22Rv1 (cell line): ENCODE measurements at regions not wholly inside any gene's neighbourhood (a gene's known extent, or its start where the extent isn't known, plus 50 kb on each side); places are given as distances from the start of the nearest gene placed in this dataset.

Source experiments
- CTCF ChIP-seq: fragments of 450-650 bp; IDR thresholded peaks from 2 replicates; pipeline ENCODE4 v1.5.1; 2017; ENCODE audit warnings: mild to moderate bottlenecking
- ZFX ChIP-seq: fragments of 450-650 bp; IDR thresholded peaks from 2 replicates; pipeline ENCODE4 v1.6.1; 2017; ENCODE audit warnings: antibody characterized with exemption, borderline replicate concordance

DNA sequence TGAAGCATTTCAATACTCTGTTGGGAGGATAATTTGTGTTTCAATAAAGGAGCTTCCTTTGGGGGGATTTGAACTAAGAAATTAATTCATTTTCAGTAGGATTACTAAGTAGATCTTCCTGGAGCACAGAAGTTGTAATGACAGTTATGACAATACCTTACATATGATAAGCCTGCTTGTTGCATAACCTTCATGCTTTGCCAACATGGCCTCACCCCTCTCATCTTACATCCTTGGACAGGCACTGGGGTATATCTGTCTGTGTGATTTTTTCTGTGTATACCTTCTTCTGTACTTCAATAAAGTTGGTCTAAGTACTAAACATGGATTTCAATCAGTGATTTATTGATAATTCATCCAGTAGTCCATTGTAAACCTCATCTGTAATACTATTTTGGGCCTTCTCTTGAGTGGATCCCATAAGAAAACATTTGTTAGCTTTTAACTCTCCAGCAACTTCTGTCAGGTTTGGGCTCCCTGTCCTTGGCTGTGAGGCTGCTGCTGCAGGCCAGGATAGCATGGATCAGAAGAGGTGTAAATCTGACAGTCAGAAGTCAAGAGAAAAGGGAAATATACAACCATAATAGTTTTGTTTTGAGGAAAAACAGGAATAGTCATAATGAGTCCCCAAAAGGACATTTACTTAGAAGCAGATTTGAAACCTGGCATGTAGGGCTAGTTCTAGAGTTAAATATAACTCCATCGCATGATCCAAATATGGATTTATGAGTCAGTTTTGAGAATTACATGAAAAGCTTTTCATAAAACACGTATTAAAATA is 422.2 kb downstream of the KLF5 start:
- TF ChIP-seq CTCF (no peak), ZFX (no peak)
